ENCODE measurements at regions not wholly inside any gene's neighbourhood (a gene's known extent, or its start where the extent isn't known, plus 50 kb on each side); places are given as distances from the start of the nearest gene placed in this dataset.

GRCh38 chr6:145026267-145026679 is 709.0 kb downstream of the EPM2A start:
- no peak for TF ChIP-seq CTCF (IDR thresholded peaks at IDR 0.05)
- TF ChIP-seq POLR2A (IDR thresholded peaks at IDR 0.05): no peak

Measured in upper lobe of left lung (tissue), 4 donors.